Mucosa of stomach (tissue), 1 donor: ENCODE measurements at regions not wholly inside any gene's neighbourhood (a gene's known extent, or its start where the extent isn't known, plus 50 kb on each side); places are given as distances from the start of the nearest gene placed in this dataset.
"Not testable (repeated sequence)": the region's sequence is repeated elsewhere in the genome, so short reads cannot be mapped to it uniquely, and the experiment has no call there.

Experiments used
- H3K27me3 ChIP-seq: one replicate; pipeline ENCODE4 v1.7.0; 2013; ENCODE audit warnings: mild to moderate bottlenecking, low read length; ENCODE audit not compliant: control insufficient read depth, insufficient read depth
- H3K36me3 ChIP-seq: one replicate; pipeline ENCODE4 v1.7.0; 2013; ENCODE audit warnings: low read length; ENCODE audit not compliant: control insufficient read depth, insufficient read depth
- H3K4me1 ChIP-seq: one replicate; pipeline ENCODE4 v1.7.0; 2013; ENCODE audit warnings: mild to moderate bottlenecking, low read length; ENCODE audit not compliant: control insufficient read depth, insufficient read depth
- H3K4me3 ChIP-seq: one replicate; pipeline ENCODE4 v1.7.0; 2013; ENCODE audit warnings: low read length
- H3K9ac ChIP-seq: one replicate; pipeline ENCODE4 v1.7.0; 2013; ENCODE audit warnings: mild to moderate bottlenecking, low read length, moderate library complexity
- H3K9me3 ChIP-seq: one replicate; pipeline ENCODE4 v1.7.0; 2013; ENCODE audit warnings: mild to moderate bottlenecking, low read length, moderate library complexity; ENCODE audit not compliant: control insufficient read depth
- donor health status: Pancreatic carcinoma.

DNA sequence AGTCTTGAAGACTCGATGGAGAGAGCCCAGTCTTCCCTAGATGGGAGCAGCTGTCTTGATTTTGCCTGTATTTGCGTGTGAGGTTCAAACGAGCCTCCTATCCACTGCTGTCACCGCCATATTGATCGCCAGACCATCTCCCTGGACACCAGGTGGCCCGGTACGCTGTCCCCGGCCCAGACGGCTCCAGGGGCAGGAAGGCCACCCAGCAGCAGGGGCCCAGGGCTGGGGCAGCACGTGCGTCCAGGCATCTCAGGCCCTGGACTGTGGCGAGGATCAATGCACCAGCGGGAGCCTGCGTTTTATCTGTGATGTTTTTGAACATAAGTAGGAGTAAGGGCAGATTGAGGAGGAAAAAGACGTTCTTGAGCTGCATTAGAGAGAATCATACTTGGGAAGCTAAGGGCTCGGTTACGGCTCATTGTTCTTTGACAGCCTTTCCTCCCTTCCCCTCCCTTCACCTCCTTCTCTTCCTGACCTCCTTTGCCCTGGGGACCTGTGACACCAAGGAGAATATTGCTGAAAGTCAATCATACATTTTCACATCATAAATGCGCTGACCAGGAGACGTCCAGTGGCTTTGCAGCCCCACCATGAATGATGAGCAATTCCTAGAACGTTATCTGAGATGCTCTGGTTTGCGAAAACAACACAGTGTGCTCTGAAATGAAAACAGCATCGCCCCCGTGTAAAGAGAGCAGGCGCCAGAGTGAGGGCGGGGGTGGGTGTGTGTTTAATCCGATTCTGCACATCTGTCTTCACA is 711.2 kb upstream of the SALL3 start:
- H3K9me3 ChIP-seq, result no peaks in the 10 kb centered on the region
- no peaks in the 10 kb centered on the region for H3K4me1 ChIP-seq
- H3K4me3 ChIP-seq, result no peak overlapping the region
- no peak overlapping the region for H3K9ac ChIP-seq
- H3K27me3 ChIP-seq, result no peaks in the 10 kb centered on the region
- H3K36me3 ChIP-seq, result no peaks in the 10 kb centered on the region

DNA sequence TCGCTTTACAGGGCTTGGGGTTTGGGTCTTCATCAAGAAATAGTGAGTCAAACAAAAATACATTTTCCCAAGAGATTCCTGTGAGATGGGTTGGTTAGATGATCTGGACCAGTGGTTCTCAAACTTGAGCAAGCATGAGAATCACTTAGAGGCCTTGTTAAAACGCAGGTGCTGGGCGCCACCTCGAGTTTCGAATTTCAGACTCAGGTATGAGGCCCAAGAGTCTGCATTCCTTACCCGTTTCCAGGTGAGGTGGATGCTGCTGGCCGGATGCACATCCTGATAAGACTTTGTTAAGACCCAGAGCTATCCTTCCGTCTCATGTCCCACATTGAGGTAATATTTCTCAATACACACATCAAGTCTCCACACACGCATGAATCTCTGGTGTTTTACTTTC is 707.8 kb upstream of the SALL3 start:
- Histone ChIP-seq H3K36me3 (no peaks in the 10 kb centered on the region), H3K9me3 (no peaks in the 10 kb centered on the region), H3K27me3 (no peaks in the 10 kb centered on the region), H3K4me3 (no peak overlapping the region), H3K4me1 (no peaks in the 10 kb centered on the region), H3K9ac (no peak overlapping the region)

DNA sequence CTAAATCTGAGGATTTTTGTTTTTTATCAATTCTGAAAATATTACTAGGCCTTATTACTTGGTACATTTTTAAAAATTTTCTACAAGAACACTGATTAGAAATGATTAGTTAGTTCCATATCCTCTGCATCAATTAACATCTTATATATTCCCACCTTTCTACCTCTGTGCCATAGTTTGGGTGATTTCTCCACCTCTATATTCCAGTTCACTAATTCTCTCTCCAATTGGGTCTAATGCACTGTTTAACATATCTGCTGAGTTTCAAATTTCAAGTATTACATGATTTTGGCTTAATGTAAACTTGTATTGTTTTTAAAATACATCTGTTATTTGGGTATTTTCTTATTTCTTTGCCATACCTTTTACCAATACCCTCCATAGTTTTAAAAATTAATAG is 705.7 kb upstream of the SALL3 start:
- H3K9ac ChIP-seq, result no peak overlapping the region
- H3K4me1 ChIP-seq, result no peaks in the 10 kb centered on the region
- no peaks in the 10 kb centered on the region for H3K36me3 ChIP-seq
- H3K4me3 ChIP-seq, result no peak overlapping the region
- H3K27me3 ChIP-seq, result no peaks in the 10 kb centered on the region
- no peaks in the 10 kb centered on the region for H3K9me3 ChIP-seq

DNA sequence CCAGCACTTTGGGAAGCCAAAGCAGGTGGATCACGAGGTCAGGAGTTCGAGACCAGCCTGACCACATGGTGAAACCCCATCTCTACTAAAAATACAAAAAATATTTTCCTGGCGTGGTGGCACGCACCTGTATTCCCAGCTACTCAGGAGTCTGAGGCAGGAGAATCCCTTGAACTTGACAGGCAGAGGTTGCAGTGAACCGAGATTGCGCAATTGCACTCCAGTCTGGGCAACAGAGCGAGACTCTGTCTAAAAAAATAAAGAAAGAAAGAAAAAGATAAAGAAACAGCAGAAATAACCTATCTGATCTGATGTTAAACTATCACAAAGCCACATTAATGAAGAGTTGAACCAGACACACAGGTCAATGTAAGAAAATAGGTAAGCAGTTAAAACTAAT is 696.2 kb upstream of the SALL3 start:
- H3K4me1 ChIP-seq, result not testable (repeated sequence)

DNA sequence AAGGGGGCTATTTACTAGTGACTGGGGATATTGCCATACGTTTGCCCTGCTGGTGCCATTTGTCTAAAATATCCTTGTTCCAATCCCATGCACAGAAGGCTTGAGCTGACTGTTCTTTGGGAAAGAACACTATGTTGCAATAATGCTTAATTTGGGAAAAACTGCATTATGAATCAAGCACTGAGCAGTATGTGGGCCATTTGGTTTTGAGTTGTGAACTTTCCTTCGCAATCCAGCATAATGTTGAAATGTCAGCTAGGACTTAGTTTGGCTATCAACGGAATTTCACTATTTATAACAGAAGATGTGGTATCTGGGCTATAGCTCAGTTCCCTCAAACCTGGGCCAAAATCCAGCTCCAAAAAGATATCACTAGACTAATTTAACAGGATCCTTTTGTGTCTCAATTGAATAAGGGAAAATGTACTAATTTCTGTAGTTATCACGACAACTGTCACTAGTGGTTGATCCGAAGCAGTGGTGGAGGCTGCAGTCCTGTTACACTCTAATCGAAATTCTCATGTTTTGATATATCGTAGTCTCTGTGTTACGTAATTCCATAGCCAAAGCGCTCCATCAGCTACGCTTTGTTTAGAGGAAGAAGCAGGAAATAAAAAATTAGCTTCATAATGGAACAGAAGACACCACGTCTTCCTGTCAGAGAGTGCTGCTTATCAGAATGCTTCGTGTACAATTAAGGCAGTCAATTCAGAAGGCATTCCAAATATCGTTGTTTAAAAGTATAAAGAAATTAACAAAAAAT is 686.8 kb upstream of the SALL3 start:
- no peaks in the 10 kb centered on the region for H3K9me3 ChIP-seq
- H3K27me3 ChIP-seq, result no peaks in the 10 kb centered on the region
- no peaks in the 10 kb centered on the region for H3K4me1 ChIP-seq
- H3K9ac ChIP-seq, result no peak overlapping the region
- H3K36me3 ChIP-seq, result no peaks in the 10 kb centered on the region
- H3K4me3 ChIP-seq, result no peak overlapping the region

More for the DNA sequence above, 696.2 kb upstream of the SALL3 start:
- H3K36me3 ChIP-seq, H3K4me3 ChIP-seq, H3K9ac ChIP-seq, H3K9me3 ChIP-seq, H3K27me3 ChIP-seq: not testable (repeated sequence)

DNA sequence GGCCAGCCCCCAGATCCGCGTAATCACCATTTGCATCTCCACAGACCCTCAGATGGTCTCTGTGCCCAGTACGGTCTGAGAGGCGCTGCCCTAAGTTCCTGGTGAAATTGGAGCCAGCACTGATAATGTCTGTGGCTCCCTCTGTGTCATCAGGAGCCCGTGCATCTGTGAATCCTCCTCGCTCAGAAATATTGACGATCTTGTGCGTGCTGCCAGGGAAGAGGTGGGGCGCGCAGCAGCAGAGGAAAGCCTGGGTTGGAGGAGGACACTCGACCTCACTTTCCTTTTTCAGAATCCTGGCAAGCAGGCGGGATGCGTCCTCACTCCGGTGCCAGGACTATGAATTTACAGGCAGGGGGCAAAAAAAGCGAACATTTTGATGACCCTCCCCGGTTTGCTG is 686.1 kb upstream of the SALL3 start:
- Histone ChIP-seq H3K9me3 (no peaks in the 10 kb centered on the region), H3K4me1 (no peaks in the 10 kb centered on the region), H3K4me3 (no peak overlapping the region), H3K9ac (no peak overlapping the region), H3K36me3 (no peaks in the 10 kb centered on the region), H3K27me3 (no peaks in the 10 kb centered on the region)

DNA sequence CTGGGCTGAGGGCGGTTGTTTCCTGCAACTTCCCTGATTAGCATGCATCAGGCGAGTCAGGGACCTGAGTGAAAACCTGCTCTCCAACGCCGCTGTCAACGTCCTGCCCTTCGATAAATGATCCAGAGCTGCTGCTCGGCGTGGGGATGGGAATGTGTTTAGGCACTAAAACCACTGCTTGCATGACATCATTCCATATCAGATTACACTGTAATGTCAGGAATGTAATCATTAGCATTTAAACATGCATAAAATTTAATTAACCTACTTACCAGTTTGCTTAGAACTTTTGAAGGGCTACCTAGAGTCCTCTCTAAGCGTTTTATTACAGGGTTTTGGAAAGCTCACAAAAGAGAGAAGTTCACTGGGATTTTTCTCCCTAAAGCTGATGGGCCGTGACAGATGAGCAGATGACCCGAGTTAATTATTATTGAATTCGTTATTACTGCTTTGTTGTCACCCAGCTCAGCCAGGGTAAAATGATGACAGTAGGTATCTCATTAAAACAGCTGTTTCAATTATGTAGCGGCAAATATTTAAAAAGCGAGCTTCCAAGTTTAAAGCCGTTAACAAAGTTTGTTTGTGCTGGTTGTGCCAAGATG is 685.6 kb upstream of the SALL3 start:
- Histone ChIP-seq H3K9me3 (no peaks in the 10 kb centered on the region), H3K4me3 (no peak overlapping the region), H3K9ac (no peak overlapping the region), H3K4me1 (no peaks in the 10 kb centered on the region), H3K27me3 (no peaks in the 10 kb centered on the region), H3K36me3 (no peaks in the 10 kb centered on the region)

DNA sequence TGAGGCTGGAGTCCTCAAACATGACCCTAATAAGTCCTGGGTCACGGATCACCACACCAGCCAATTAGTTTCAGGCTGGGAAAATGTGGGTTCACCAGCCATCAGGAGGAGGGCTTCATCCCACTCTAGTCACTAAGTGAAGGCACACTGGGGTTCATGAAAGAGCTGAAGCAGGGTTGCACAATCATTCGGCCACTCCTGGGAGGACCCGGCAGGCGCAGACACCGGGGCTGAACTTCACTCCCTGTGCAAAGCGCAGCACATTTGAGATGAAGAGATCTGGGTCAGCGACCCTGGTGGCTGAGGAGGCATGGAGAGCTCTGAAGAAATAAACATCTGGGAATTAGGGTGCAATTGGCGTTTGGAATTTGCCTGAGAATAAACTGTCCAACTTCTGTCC is 684.4 kb upstream of the SALL3 start:
- Histone ChIP-seq H3K4me1 (no peaks in the 10 kb centered on the region), H3K9me3 (no peaks in the 10 kb centered on the region), H3K4me3 (no peak overlapping the region), H3K36me3 (no peaks in the 10 kb centered on the region), H3K9ac (no peak overlapping the region), H3K27me3 (no peaks in the 10 kb centered on the region)

DNA sequence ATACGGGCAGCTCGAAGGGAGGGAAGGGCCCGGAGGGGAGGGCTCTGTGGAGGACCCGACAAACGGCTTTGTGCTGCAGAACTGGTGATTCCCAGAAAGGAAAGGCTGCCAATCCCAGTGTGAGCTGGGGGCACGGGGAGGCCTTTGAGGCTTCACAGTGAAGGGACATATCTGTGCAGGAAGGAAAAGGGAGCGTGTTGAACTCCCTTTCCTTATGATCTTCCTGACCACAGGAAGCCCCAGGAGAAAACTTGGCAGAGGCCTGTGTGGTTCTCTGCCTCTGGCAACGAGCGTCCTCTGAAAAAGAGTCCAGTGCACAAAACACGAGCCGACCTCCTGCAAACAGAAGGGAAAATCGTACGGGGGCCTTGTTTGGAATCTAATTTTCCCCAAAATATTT is 683.5 kb upstream of the SALL3 start:
- H3K36me3 ChIP-seq, result no peaks in the 10 kb centered on the region
- H3K4me1 ChIP-seq, result no peaks in the 10 kb centered on the region
- H3K27me3 ChIP-seq, result no peaks in the 10 kb centered on the region
- H3K9me3 ChIP-seq, result no peaks in the 10 kb centered on the region
- H3K4me3 ChIP-seq, result no peak overlapping the region
- H3K9ac ChIP-seq, result no peak overlapping the region

DNA sequence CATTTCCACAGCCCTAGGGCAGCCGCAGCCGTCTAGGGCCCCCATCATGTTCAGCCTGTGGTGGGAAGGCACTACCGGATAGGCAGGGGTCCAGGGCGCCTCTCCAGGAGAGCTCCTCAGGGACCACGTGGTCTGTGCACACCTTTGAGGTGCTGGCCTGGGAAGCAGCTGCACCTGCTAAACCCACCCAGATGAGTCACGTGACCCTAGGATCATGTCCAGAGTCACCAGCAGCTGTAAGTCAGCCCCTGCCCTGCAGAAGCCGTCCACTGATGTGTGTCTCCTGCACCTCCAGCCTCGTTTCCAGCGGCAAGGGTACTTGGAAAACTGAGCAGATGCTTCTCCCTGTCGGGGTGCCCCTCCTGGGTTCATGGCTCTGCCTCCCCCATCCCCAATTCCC is 682.6 kb upstream of the SALL3 start:
- H3K36me3 ChIP-seq, result no peaks in the 10 kb centered on the region
- no peak overlapping the region for H3K4me3 ChIP-seq
- no peaks in the 10 kb centered on the region for H3K9me3 ChIP-seq
- H3K4me1 ChIP-seq, result no peaks in the 10 kb centered on the region
- H3K9ac ChIP-seq, result no peak overlapping the region
- no peaks in the 10 kb centered on the region for H3K27me3 ChIP-seq

DNA sequence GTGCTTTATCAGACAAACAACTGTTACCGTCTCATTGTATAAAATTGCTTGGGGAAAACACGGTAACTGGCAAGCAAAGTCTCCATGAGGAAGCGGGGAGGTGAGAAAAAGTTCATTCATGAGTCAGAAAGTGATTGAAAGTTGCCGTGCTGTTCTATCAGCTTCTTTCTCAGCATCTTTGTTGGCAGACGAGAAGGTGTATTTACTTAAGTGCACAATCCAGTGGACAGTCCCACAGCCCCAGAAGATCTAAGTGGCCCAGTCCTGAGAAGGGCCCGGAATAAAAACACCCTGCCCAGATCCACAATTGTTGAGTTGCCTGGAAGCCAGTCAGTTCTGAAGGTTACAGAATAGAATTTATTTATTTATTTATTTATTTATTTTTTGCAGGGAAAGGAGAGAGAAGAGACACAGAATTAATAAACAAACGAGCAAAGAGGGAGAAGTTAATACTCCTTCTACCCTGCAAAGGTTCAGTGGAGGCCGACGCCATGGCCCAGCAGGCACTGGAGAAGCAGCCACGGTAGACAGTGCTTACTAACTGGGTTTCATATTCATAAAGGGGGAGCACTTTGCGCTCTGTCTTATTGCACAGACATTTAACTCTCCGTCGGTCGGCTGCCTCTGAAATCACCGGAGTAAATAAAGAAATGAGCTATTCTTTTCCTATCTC is 676.0 kb upstream of the SALL3 start:
- Histone ChIP-seq H3K4me3 (no peak overlapping the region), H3K36me3 (no peaks in the 10 kb centered on the region), H3K9ac (no peak overlapping the region), H3K4me1 (no peaks in the 10 kb centered on the region), H3K27me3 (no peaks in the 10 kb centered on the region), H3K9me3 (no peaks in the 10 kb centered on the region)
